ENCODE measurements at regions not wholly inside any gene's neighbourhood (a gene's known extent, or its start where the extent isn't known, plus 50 kb on each side); places are given as distances from the start of the nearest gene placed in this dataset.

DNA sequence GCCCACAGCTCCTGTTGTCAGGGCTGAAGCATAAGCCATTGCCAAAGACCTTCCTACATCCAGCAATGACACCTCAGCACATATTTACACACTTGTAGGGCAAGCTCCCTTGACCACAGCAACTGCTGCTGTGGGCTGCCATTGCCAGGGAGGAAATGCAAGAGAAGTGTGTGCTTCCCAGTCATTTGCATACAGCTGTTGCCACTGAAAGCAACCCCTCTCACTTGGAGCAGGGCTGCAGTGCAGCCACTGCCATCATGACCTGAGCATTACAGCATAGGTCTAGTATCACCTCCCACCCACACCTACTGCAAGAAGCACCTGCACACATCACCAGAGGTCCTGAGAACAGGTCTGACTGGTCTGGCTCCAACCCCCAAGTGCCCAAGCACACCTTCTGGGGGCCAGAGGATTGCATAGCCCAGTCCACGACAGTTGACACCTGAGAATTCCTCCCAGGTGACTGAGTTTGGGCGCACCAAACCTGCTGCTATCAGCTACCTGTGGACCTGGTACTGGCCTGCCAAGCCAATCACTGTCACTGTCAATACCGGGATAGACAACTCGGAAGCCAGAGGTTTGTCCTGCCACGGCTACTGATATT, 636.5 kb upstream of the SLIT2 start:
- Histone ChIP-seq H3K4me3 (no peak overlapping the region), H3K79me2 (ENCODE audit: control insufficient read depth, insufficient read depth, low read length) (no peaks in the 10 kb centered on the region), H3K4me2 (ENCODE audit: control insufficient read depth, insufficient read depth) (no peak overlapping the region), H3K9ac (ENCODE audit: control insufficient read depth, insufficient read depth, low read length) (no peak overlapping the region), H3K9me3 (replicated peaks; ENCODE audit: control insufficient read depth, insufficient read depth, low read length) (no peaks in the 10 kb centered on the region), H2AFZ (ENCODE audit: control insufficient read depth, low read depth, low read length) (no peak overlapping the region), H3K36me3 (ENCODE audit: control insufficient read depth in 2 of 2, insufficient read depth in 2 of 2, low read length in 1 of 2) (no peaks in the 10 kb centered on the region), H3K27ac (ENCODE audit: control insufficient read depth, insufficient read depth) (no peak overlapping the region), H3K4me1 (ENCODE audit: control insufficient read depth, insufficient read depth, low read length) (no peaks in the 10 kb centered on the region), H4K20me1 (ENCODE audit: control insufficient read depth, insufficient read depth) (no peaks in the 10 kb centered on the region), H3K27me3 (replicated peaks in 1 of 2; ENCODE audit: control insufficient read depth in 2 of 2, insufficient read depth in 2 of 2, low read length in 1 of 2) (no peaks in the 10 kb centered on the region)
- no TSS peak for BruUV-seq (replicated peaks)
- ATAC-seq (no peak), DNase-seq (ENCODE audit: low read depth, low spot score) (no peak), FAIRE-seq (no peak)
- in situ Hi-C loops (cut with MboI), result no loop called here
- intact Hi-C loops (cut with micrococcal nuclease; ENCODE audit: unreplicated experiment), result no loop called here
- RAD21 ChIA-PET (ENCODE audit: unreplicated experiment), result no interaction called here
- POLR2A ChIA-PET, result no interaction called here
- CTCF ChIA-PET, result no interaction called here
- no peak for TF ChIP-seq FOS (IDR thresholded peaks at IDR 0.05; ENCODE audit: borderline replicate concordance, extremely low read depth, insufficient read length)
- no peak for TF ChIP-seq BACH1 (IDR thresholded peaks at IDR 0.05; ENCODE audit: borderline replicate concordance)
- no peak for TF ChIP-seq HSF1 (IDR thresholded peaks at IDR 0.05; ENCODE audit: low read depth, low read length)
- TF ChIP-seq YBX1 (IDR thresholded peaks at IDR 0.05), result no peak
- TF ChIP-seq FOXM1 (IDR thresholded peaks at IDR 0.05; ENCODE audit: low read depth, low read length), result no peak
- no peak for TF ChIP-seq USF2 (IDR thresholded peaks at IDR 0.05; ENCODE audit: borderline replicate concordance, low read depth, low read length)
- TF ChIP-seq LARP7 (IDR thresholded peaks at IDR 0.05), result no peak
- TF ChIP-seq SMAD1 (IDR thresholded peaks at IDR 0.05; ENCODE audit: low read depth, partially characterized antibody), result no peak
- no peak for TF ChIP-seq SP1 (IDR thresholded peaks at IDR 0.05; ENCODE audit: low read depth, low read length)
- TF ChIP-seq, protein P1, sequence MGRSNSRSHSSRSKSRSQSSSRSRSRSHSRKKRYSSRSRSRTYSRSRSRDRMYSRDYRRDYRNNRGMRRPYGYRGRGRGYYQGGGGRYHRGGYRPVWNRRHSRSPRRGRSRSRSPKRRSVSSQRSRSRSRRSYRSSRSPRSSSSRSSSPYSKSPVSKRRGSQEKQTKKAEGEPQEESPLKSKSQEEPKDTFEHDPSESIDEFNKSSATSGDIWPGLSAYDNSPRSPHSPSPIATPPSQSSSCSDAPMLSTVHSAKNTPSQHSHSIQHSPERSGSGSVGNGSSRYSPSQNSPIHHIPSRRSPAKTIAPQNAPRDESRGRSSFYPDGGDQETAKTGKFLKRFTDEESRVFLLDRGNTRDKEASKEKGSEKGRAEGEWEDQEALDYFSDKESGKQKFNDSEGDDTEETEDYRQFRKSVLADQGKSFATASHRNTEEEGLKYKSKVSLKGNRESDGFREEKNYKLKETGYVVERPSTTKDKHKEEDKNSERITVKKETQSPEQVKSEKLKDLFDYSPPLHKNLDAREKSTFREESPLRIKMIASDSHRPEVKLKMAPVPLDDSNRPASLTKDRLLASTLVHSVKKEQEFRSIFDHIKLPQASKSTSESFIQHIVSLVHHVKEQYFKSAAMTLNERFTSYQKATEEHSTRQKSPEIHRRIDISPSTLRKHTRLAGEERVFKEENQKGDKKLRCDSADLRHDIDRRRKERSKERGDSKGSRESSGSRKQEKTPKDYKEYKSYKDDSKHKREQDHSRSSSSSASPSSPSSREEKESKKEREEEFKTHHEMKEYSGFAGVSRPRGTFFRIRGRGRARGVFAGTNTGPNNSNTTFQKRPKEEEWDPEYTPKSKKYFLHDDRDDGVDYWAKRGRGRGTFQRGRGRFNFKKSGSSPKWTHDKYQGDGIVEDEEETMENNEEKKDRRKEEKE (IDR thresholded peaks at IDR 0.05), result no peak
- TF ChIP-seq GABPA (IDR thresholded peaks at IDR 0.05; ENCODE audit: low read depth), result no peak
- no peak for TF ChIP-seq PML (IDR thresholded peaks at IDR 0.05; ENCODE audit: low read length)
- TF ChIP-seq E4F1 (IDR thresholded peaks at IDR 0.05; ENCODE audit: borderline replicate concordance, partially characterized antibody), result no peak
- no peak for TF ChIP-seq ZNF384 (IDR thresholded peaks at IDR 0.05; ENCODE audit: borderline replicate concordance, low read depth, low read length)
- TF ChIP-seq IRF3 (IDR thresholded peaks at IDR 0.05), result no peak
- TF ChIP-seq FOXK2 (IDR thresholded peaks at IDR 0.05), result no peak
- SMC1A ChIA-PET (ENCODE audit: uncharacterized antibody, unreplicated experiment), result no interaction called here
- 2% methylated on average over 5 of the region's 5 CpGs for WGBS (ENCODE audit: insufficient coverage, insufficient replicate concordance, low lambda C conversion rate, missing lambda C conversion rate)

All from GM12878 (cell line).